H1 (cell line): ENCODE measurements at regions not wholly inside any gene's neighbourhood (a gene's known extent, or its start where the extent isn't known, plus 50 kb on each side); places are given as distances from the start of the nearest gene placed in this dataset.

Experiments used
- CTCF ChIA-PET: fragments of 300-600 bp; sonication (Branson Sonifier 250); formaldehyde crosslinking; loops from one replicate; lab custom pipeline; 2021; ENCODE audit not compliant: partially characterized antibody; lab: Charles Lee
- POLR2A ChIA-PET: fragments of 300-600 bp; sonication (Branson Sonifier 250); formaldehyde crosslinking; loops from one replicate; lab custom pipeline; 2021; ENCODE audit warnings: inconsistent platforms; ENCODE audit not compliant: partially characterized antibody; lab: Charles Lee
- DNase-seq, 2 experiments: peaks; one replicate each; pipeline versions ENCODE4 v3.0.0 to v3.0.0-alpha.2; 2010 to 2022; ENCODE audit warnings: low spot score in 2 of 2, low read depth in 1 of 2, mixed read lengths in 1 of 2
- FAIRE-seq: peaks from 2 replicates; lab custom pipeline; 2011; peaks lifted over from hg19 to GRCh38; lab: Jason Lieb, UNC
- H2AFZ ChIP-seq: 2 replicates; pipeline ENCODE4 v1.8.1; 2012; ENCODE audit warnings: low read length, inconsistent platforms
- H2AK5ac ChIP-seq: 2 replicates; pipeline ENCODE4 v1.6.1; 2013; ENCODE audit warnings: low read depth, low read length
- H2BK120ac ChIP-seq: replicated peaks from 2 replicates; pipeline ENCODE3; 2013; ENCODE audit warnings: low read depth, low read length, inconsistent platforms
- H2BK12ac ChIP-seq: 2 replicates; pipeline ENCODE4 v1.6.1; 2013; ENCODE audit warnings: low read depth, low read length
- H2BK15ac ChIP-seq: 2 replicates; pipeline ENCODE4 v1.6.1; 2013; ENCODE audit warnings: low read length
- H2BK20ac ChIP-seq: 2 replicates; pipeline ENCODE4 v1.6.1; 2013; ENCODE audit warnings: low read length
- H2BK5ac ChIP-seq: 2 replicates; pipeline ENCODE4 v1.6.1; 2013; ENCODE audit warnings: low read depth, low read length
- H3K14ac ChIP-seq: 2 replicates; pipeline ENCODE4 v1.6.1; 2013; ENCODE audit warnings: inconsistent platforms; ENCODE audit not compliant: insufficient read length
- H3K18ac ChIP-seq: 2 replicates; pipeline ENCODE4 v1.6.1; 2013; ENCODE audit warnings: low read length; ENCODE audit errors: extremely low read depth
- H3K23ac ChIP-seq: 2 replicates; pipeline ENCODE4 v1.6.1; 2013; ENCODE audit warnings: inconsistent platforms; ENCODE audit not compliant: insufficient read length
- H3K23me2 ChIP-seq: 2 replicates; pipeline ENCODE4 v1.6.1; 2013; ENCODE audit warnings: low read depth, low read length
- H3K27ac ChIP-seq: 2 replicates; pipeline ENCODE4 v1.6.1; 2011; ENCODE audit warnings: low read depth, low read length, inconsistent platforms
- H3K27me3 ChIP-seq, 4 experiments: replicated peaks in 1 of 4; 1 replicate in 1 of 4; 2 replicates in 3 of 4; pipeline versions ENCODE4 v1.6.1 to v1.8.1; 2011 to 2013; ENCODE audit warnings: low read length in 3 of 4, mild to moderate bottlenecking in 3 of 4, inconsistent platforms in 2 of 4, mixed read lengths in 2 of 4, moderate library complexity in 1 of 4; ENCODE audit not compliant: control insufficient read depth in 3 of 4, insufficient read depth in 3 of 4; ENCODE audit errors: extremely low read depth in 1 of 4
- H3K36me3 ChIP-seq, 4 experiments: 2 replicates each; pipeline versions ENCODE4 v1.6.1 to v1.8.1; 2011 to 2013; ENCODE audit warnings: mild to moderate bottlenecking in 4 of 4, low read length in 3 of 4, moderate library complexity in 2 of 4, control low read depth in 1 of 4, inconsistent platforms in 1 of 4; ENCODE audit not compliant: insufficient read depth in 4 of 4, control insufficient read depth in 2 of 4
- H3K4ac ChIP-seq: replicated peaks from 2 replicates; pipeline ENCODE3; 2013; ENCODE audit warnings: low read length, low read depth, mixed read lengths, inconsistent platforms; ENCODE audit not compliant: insufficient read length
- H3K4me1 ChIP-seq, 4 experiments: replicated peaks in 1 of 4; 1 replicate in 1 of 4; 2 replicates in 3 of 4; pipeline versions ENCODE4 v1.6.1 to v1.8.1; 2011 to 2013; ENCODE audit warnings: low read length in 3 of 4, inconsistent platforms in 2 of 4, mixed read lengths in 1 of 4; ENCODE audit not compliant: insufficient read depth in 4 of 4, control insufficient read depth in 3 of 4
- H3K4me2 ChIP-seq, 2 experiments: 2 replicates each; pipeline versions ENCODE4 v1.6.1 to v1.8.1; 2011 to 2013; ENCODE audit warnings: low read depth in 2 of 2, low read length in 2 of 2, control low read depth in 1 of 2, inconsistent platforms in 1 of 2, mild to moderate bottlenecking in 1 of 2; ENCODE audit not compliant: insufficient read depth in 1 of 2
- H3K4me3 ChIP-seq, 4 experiments: fragments of 200-600, 300-600 bp in 1 of 4; sonication (generic), shearing (Covaris generic), sonication (Bioruptor Twin) in 1 of 4; 2 replicates each; pipeline versions ENCODE4 v1.5.1 to v1.8.1; 2011 to 2016; ENCODE audit warnings: low read length in 4 of 4, low read depth in 3 of 4, control low read depth in 2 of 4, inconsistent platforms in 2 of 4, mild to moderate bottlenecking in 2 of 4, mixed read lengths in 1 of 4, moderate library complexity in 1 of 4; ENCODE audit not compliant: insufficient read depth in 2 of 4; ENCODE audit errors: extremely low read depth in 1 of 4
- H3K56ac ChIP-seq: replicated peaks from 2 replicates; pipeline ENCODE3; 2013; ENCODE audit warnings: low read depth, mild to moderate bottlenecking, mixed read lengths, low read length, inconsistent platforms; ENCODE audit not compliant: insufficient read length
- H3K79me1 ChIP-seq: 2 replicates; pipeline ENCODE4 v1.6.1; 2013; ENCODE audit warnings: low read depth, low read length, control low read depth
- H3K79me2 ChIP-seq, 2 experiments: 2 replicates each; pipeline versions ENCODE4 v1.6.1 to v1.8.1; 2012 to 2013; ENCODE audit warnings: low read length in 2 of 2, mild to moderate bottlenecking in 2 of 2, inconsistent platforms in 1 of 2; ENCODE audit not compliant: insufficient read depth in 2 of 2, control insufficient read depth in 1 of 2
- H3K9ac ChIP-seq, 4 experiments: replicated peaks in 1 of 4; 1 replicate in 1 of 4; 2 replicates in 3 of 4; pipeline versions ENCODE4 v1.6.1 to v1.8.1; 2011 to 2013; ENCODE audit warnings: low read depth in 3 of 4, low read length in 3 of 4, control low read depth in 2 of 4, mild to moderate bottlenecking in 2 of 4, moderate library complexity in 2 of 4, inconsistent platforms in 1 of 4; ENCODE audit errors: extremely low read depth in 1 of 4
- H3K9me3 ChIP-seq, 2 experiments: 2 replicates each; pipeline versions ENCODE4 v1.6.1 to v1.8.1; 2012 to 2013; ENCODE audit warnings: mild to moderate bottlenecking in 2 of 2, moderate library complexity in 2 of 2, control low read depth in 1 of 2, inconsistent platforms in 1 of 2, low read depth in 1 of 2, low read length in 1 of 2, mixed read lengths in 1 of 2; ENCODE audit not compliant: insufficient read depth in 2 of 2
- H4K20me1 ChIP-seq, 2 experiments: replicated peaks in 1 of 2; 2 replicates each; pipeline versions ENCODE3 to v1.8.1; 2011 to 2013; ENCODE audit warnings: inconsistent platforms in 2 of 2, low read length in 2 of 2, mild to moderate bottlenecking in 1 of 2; ENCODE audit not compliant: insufficient read depth in 2 of 2, control insufficient read depth in 1 of 2
- H4K5ac ChIP-seq: 2 replicates; pipeline ENCODE4 v1.6.1; 2013; ENCODE audit warnings: low read length, low read depth, mixed read lengths, inconsistent platforms; ENCODE audit not compliant: insufficient read length
- H4K8ac ChIP-seq: 2 replicates; pipeline ENCODE4 v1.8.0; 2013; ENCODE audit warnings: mild to moderate bottlenecking, moderate library complexity, low read length, inconsistent platforms; ENCODE audit not compliant: insufficient read depth; ENCODE audit errors: extremely low read depth
- H4K91ac ChIP-seq: replicated peaks from 2 replicates; pipeline ENCODE3; 2013; ENCODE audit warnings: low read length, mixed read lengths, inconsistent platforms; ENCODE audit not compliant: insufficient read length
- CBX8 ChIP-seq: fragments of 300-800, 300-1000 bp; sonication (generic); IDR thresholded peaks from 2 replicates; pipeline ENCODE4 v1.7.1; 2016; ENCODE audit warnings: low read depth, low read length, borderline replicate concordance
- CEBPB ChIP-seq: IDR thresholded peaks from 2 replicates; pipeline ENCODE4 v1.6.1; 2012; ENCODE audit warnings: low read depth, low read length
- EP300 ChIP-seq, 2 experiments: IDR thresholded peaks; 1 replicate in 1 of 2; 2 replicates in 1 of 2; pipeline ENCODE4 v1.6.1; 2011 to 2012; ENCODE audit warnings: low read depth in 2 of 2, low read length in 2 of 2, mild to moderate bottlenecking in 2 of 2, borderline replicate concordance in 1 of 2, inconsistent platforms in 1 of 2, moderate library complexity in 1 of 2
- GABPA ChIP-seq: IDR thresholded peaks from 2 replicates; pipeline ENCODE4 v1.6.1; 2011; ENCODE audit warnings: mild to moderate bottlenecking, low read length, moderate library complexity, borderline replicate concordance; ENCODE audit not compliant: insufficient read depth
- HDAC2 ChIP-seq, 2 experiments: fragments of 300-600 bp in 1 of 2; sonication (generic) in 1 of 2; IDR thresholded peaks; 2 replicates each; pipeline ENCODE4 v1.6.1; 2011 to 2012; ENCODE audit warnings: low read depth in 2 of 2, low read length in 2 of 2, mild to moderate bottlenecking in 2 of 2, moderate library complexity in 2 of 2, borderline replicate concordance in 1 of 2, inconsistent platforms in 1 of 2
- JUND ChIP-seq: IDR thresholded peaks from 2 replicates; pipeline ENCODE4 v1.6.1; 2011; ENCODE audit warnings: mild to moderate bottlenecking, improper control_type of control experiment, low read length
- MAX ChIP-seq: IDR thresholded peaks from 2 replicates; pipeline ENCODE4 v1.6.1; 2012; ENCODE audit warnings: inconsistent platforms
- NRF1 ChIP-seq: IDR thresholded peaks from 2 replicates; pipeline ENCODE4 v1.6.1; 2011; ENCODE audit warnings: mild to moderate bottlenecking, low read depth, low read length, improper control_type of control experiment
- RAD21 ChIP-seq, 2 experiments: IDR thresholded peaks in 1 of 2; conservative IDR thresholded peaks in 1 of 2; 2 replicates each; pipeline ENCODE4 v1.6.1; 2011; ENCODE audit warnings: low read depth in 2 of 2, low read length in 2 of 2, improper control_type of control experiment in 1 of 2, inconsistent platforms in 1 of 2, mild to moderate bottlenecking in 1 of 2, moderate library complexity in 1 of 2
- SIRT6 ChIP-seq: IDR thresholded peaks from one replicate; pipeline ENCODE4 v1.7.1; 2012; ENCODE audit warnings: low read length, inconsistent platforms
- SP1 ChIP-seq: IDR thresholded peaks from 2 replicates; pipeline ENCODE4 v1.6.1; 2011; ENCODE audit warnings: low read depth, low read length
- SUZ12 ChIP-seq: fragments of 200-600 bp; sonication (generic); IDR thresholded peaks from 2 replicates; pipeline ENCODE4 v1.6.1; 2012; ENCODE audit warnings: mild to moderate bottlenecking, inconsistent platforms, low read length, moderate library complexity, mixed read lengths
- USF2 ChIP-seq: IDR thresholded peaks from 2 replicates; pipeline ENCODE4 v1.6.1; 2011; ENCODE audit warnings: low read length, improper control_type of control experiment
- WGBS, 2 experiments: shearing (Covaris generic) in 1 of 2; methylation state at CpG; one replicate each; pipeline versions ENCODE4 v1.1.6 to v1.1.7; 2013 to 2015; ENCODE audit warnings: low lambda C conversion rate in 2 of 2, mixed read lengths in 2 of 2, inconsistent platforms in 1 of 2, low coverage in 1 of 2, missing lambda C conversion rate in 1 of 2; ENCODE audit not compliant: insufficient replicate concordance in 2 of 2, insufficient coverage in 1 of 2, insufficient read length in 1 of 2; ENCODE audit errors: extremely low coverage in 1 of 2, missing lambda C conversion rate in 1 of 2; 5-methylcytosine and 5-hydroxymethylcytosine counted together

- POLR2A ChIA-PET, result no interaction called here
- FAIRE-seq, result no peak
- no peaks in the 10 kb centered on the region for H3K27me3 ChIP-seq
- TF ChIP-seq EP300 (IDR thresholded peaks at IDR 0.05; ENCODE audit: borderline replicate concordance in 1 of 2, low read depth in 2 of 2, low read length in 2 of 2) (no peak), SIRT6 (no peak), CBX8 (no peak), JUND (no peak), SP1 (no peak), RAD21 (IDR thresholded peaks at IDR 0.05 in 1 of 2, conservative IDR thresholded peaks at IDR 0.05 in 1 of 2; ENCODE audit: low read depth in 2 of 2, low read length in 2 of 2) (no peak), NRF1 (no peak), GABPA (no peak), HDAC2 (IDR thresholded peaks at IDR 0.05; ENCODE audit: borderline replicate concordance in 1 of 2, low read depth in 2 of 2, low read length in 2 of 2) (no peak), MAX (no peak), USF2 (no peak), SUZ12 (no peak), CEBPB (no peak)
Observed at GRCh38 chr10:6706725-6707124, 126.6 kb upstream of the PRKCQ start.

More at GRCh38 chr10:6706725-6707124, 126.6 kb upstream of the PRKCQ start:
- H2BK15ac ChIP-seq, result no peak overlapping the region
- no peaks in the 10 kb centered on the region for H3K79me1 ChIP-seq
- no peak overlapping the region for H2BK5ac ChIP-seq
- H2BK120ac ChIP-seq, result no peak overlapping the region
- no peaks in the 10 kb centered on the region for H3K9me3 ChIP-seq
- H2BK20ac ChIP-seq, result no peak overlapping the region
- no peak overlapping the region for H3K4ac ChIP-seq
- H3K36me3 ChIP-seq, result no peaks in the 10 kb centered on the region
- no peaks in the 10 kb centered on the region; a peak in 1 of 7 replicates for H3K4me1 ChIP-seq
- no peak overlapping the region for H3K4me3 ChIP-seq
- no peak overlapping the region for H3K4me2 ChIP-seq
- H4K5ac ChIP-seq, result no peak overlapping the region
- H3K14ac ChIP-seq, result no peak overlapping the region
- CTCF ChIA-PET, result no interaction called here
- no peak overlapping the region for H3K56ac ChIP-seq
- H3K18ac ChIP-seq, result no peak overlapping the region
- H3K27ac ChIP-seq, result no peak overlapping the region
- no peaks in the 10 kb centered on the region for H3K23me2 ChIP-seq
- no peak overlapping the region for H2AK5ac ChIP-seq
- no peaks in the 10 kb centered on the region for H3K79me2 ChIP-seq
- no peak for DNase-seq
- no peaks in the 10 kb centered on the region for H4K20me1 ChIP-seq
- no peak overlapping the region for H2BK12ac ChIP-seq
- H4K8ac ChIP-seq, result no peak overlapping the region
- WGBS, 2 experiments, result 72% methylated on average over 4 of the region's 4 CpGs; no CpG with 5 or more reads in 1 of the 2 experiments
- no peak overlapping the region for H3K23ac ChIP-seq
- H3K9ac ChIP-seq, result no peak overlapping the region
- H4K91ac ChIP-seq, result no peak overlapping the region
- H2AFZ ChIP-seq, result no peak overlapping the region
